Sigmoid colon (tissue), 6 donors: ENCODE measurements at regions not wholly inside any gene's neighbourhood (a gene's known extent, or its start where the extent isn't known, plus 50 kb on each side); places are given as distances from the start of the nearest gene placed in this dataset.

ENCODE experiments used
- DNase-seq: peaks from one replicate; pipeline ENCODE4 v3.0.0-alpha.2; 2019
- H3K27ac ChIP-seq, 4 donors: fragments of 200-600 bp; sonication (generic); one replicate each; pipeline ENCODE4 v1.5.1; 2016 to 2019; ENCODE audit warnings: mild to moderate bottlenecking in 1 of 4
- H3K27me3 ChIP-seq, 3 donors: fragments of 200-600 bp; sonication (generic); one replicate each; pipeline ENCODE4 v1.5.1; 2019; ENCODE audit warnings: mild to moderate bottlenecking in 1 of 3
- H3K36me3 ChIP-seq, 4 donors: fragments of 200-600 bp; sonication (generic); one replicate each; pipeline ENCODE4 v1.5.1; 2016 to 2019
- H3K4me1 ChIP-seq, 4 donors: fragments of 200-600 bp; sonication (generic); one replicate each; pipeline ENCODE4 v1.5.1; 2017 to 2019
- H3K4me3 ChIP-seq, 4 donors: fragments of 200-600 bp; sonication (generic); one replicate each; pipeline ENCODE4 v1.5.1; 2017 to 2019; ENCODE audit warnings: mild to moderate bottlenecking in 2 of 4, moderate library complexity in 1 of 4
- H3K9me3 ChIP-seq, 4 donors: fragments of 200-600 bp in 3 of 4; sonication (generic) in 3 of 4; one replicate each; pipeline versions ENCODE4 v1.5.1 to v1.6.1; 2013 to 2019
- CTCF ChIP-seq, 4 experiments: fragments of 450-650 bp in 3 of 4; fragments of 200-600 bp in 1 of 4; IDR thresholded peaks; one replicate each; pipeline ENCODE4 v1.5.1; 2016 to 2019; ENCODE audit warnings: antibody characterized with exemption in 4 of 4, mild to moderate bottlenecking in 3 of 4, moderate library complexity in 2 of 4
- EP300 ChIP-seq, 4 donors: sonication (generic); formaldehyde crosslinking; IDR thresholded peaks; one replicate each; pipeline ENCODE4 v1.6.1; 2017; ENCODE audit warnings: antibody characterized with exemption in 4 of 4
- POLR2A ChIP-seq, 2 donors: fragments of 450-650 bp; IDR thresholded peaks; one replicate each; pipeline ENCODE4 v1.6.1; 2016; ENCODE audit warnings: antibody characterized with exemption in 2 of 2, mild to moderate bottlenecking in 2 of 2, moderate library complexity in 2 of 2
- POLR2AphosphoS5 ChIP-seq, 4 donors: sonication (generic); formaldehyde crosslinking; IDR thresholded peaks; one replicate each; pipeline ENCODE4 v1.6.1; 2017; ENCODE audit warnings: antibody characterized with exemption in 4 of 4
- WGBS, 2 donors: extraction: QIAGEN DNeasy Blood & Tissue Kit; methylation state at CpG; one replicate each; pipeline ENCODE4 v1.1.7; 2013; 5-methylcytosine and 5-hydroxymethylcytosine counted together
- intact Hi-C: fragments of 100-400 bp; cut with DNase I; formaldehyde crosslinking; loops from one replicate; pipeline ENCODE4 v1.15.1; 2023
- donor health status: healthy with polysubstance abuse.
- donor health status: healthy.

GRCh38 chr1:56188855-56189254, 390.5 kb downstream of the PLPP3 start:
- H3K36me3 ChIP-seq = no peaks in the 10 kb centered on the region
- H3K9me3 ChIP-seq = no peaks in the 10 kb centered on the region
- peaks cover 0 to 11% (median 4%) of the 10 kb centered on the region in 4 donors for H3K4me1 ChIP-seq
- no peak for TF ChIP-seq CTCF (IDR thresholded peaks at IDR 0.05)
- TF ChIP-seq POLR2A (IDR thresholded peaks at IDR 0.05) = no peak
- TF ChIP-seq POLR2AphosphoS5 (IDR thresholded peaks at IDR 0.05) = no peak
- no peak for TF ChIP-seq EP300 (IDR thresholded peaks at IDR 0.05)
- H3K27ac ChIP-seq = no peak overlapping the region
- 61 to 80% methylated on average over 3 of the region's 3 CpGs for WGBS, 2 donors
- H3K4me3 ChIP-seq = no peak overlapping the region
- DNase-seq = no peak
- intact Hi-C loops = loop anchor here (10.0 kb wide), 1 partner anchor 386 kb away; the partner anchor contains the start of gene PLPP3
- H3K27me3 ChIP-seq = no peaks in the 10 kb centered on the region

GRCh38 chr1:56188221-56188620, 391.1 kb downstream of the PLPP3 start:
- H3K4me3 ChIP-seq = no peak overlapping the region
- intact Hi-C loops = loop anchor here (10.0 kb wide), 1 partner anchor 387 kb away; the partner anchor contains the start of gene PLPP3
- H3K27ac ChIP-seq = no peak overlapping the region
- TF ChIP-seq CTCF (IDR thresholded peaks at IDR 0.05) (no peak), POLR2AphosphoS5 (IDR thresholded peaks at IDR 0.05) (peak in 2 of 4 donors; percentile 26 to 37)
- peaks cover 0 to 11% (median 4%) of the 10 kb centered on the region in 4 donors for H3K4me1 ChIP-seq
- no peaks in the 10 kb centered on the region for H3K9me3 ChIP-seq
- 75 to 84% methylated on average over 3 of the region's 3 CpGs for WGBS, 2 donors
- no peak for DNase-seq
- H3K27me3 ChIP-seq = no peaks in the 10 kb centered on the region
- H3K36me3 ChIP-seq = no peaks in the 10 kb centered on the region

- Histone ChIP-seq H3K27ac (no peak overlapping the region), H3K4me1 (peaks cover 0 to 11% (median 4%) of the 10 kb centered on the region in 4 donors), H3K4me3 (no peak overlapping the region), H3K36me3 (no peaks in the 10 kb centered on the region), H3K27me3 (no peaks in the 10 kb centered on the region), H3K9me3 (no peaks in the 10 kb centered on the region)
- DNase-seq = no peak
- intact Hi-C loops = loop anchor here (10.0 kb wide), 1 partner anchor 387 kb away; the partner anchor contains the start of gene PLPP3
- 78 to 81% methylated on average over 1 of the region's 1 CpG for WGBS, 2 donors
- no peak for TF ChIP-seq EP300 (IDR thresholded peaks at IDR 0.05)
- TF ChIP-seq POLR2A (IDR thresholded peaks at IDR 0.05) = no peak
- TF ChIP-seq POLR2AphosphoS5 (IDR thresholded peaks at IDR 0.05) = no peak
- TF ChIP-seq CTCF (IDR thresholded peaks at IDR 0.05) = no peak
Observed at GRCh38 chr1:56187405-56187804, 392.0 kb downstream of the PLPP3 start.

GRCh38 chr1:56185493-56185892, 393.9 kb downstream of the PLPP3 start:
- intact Hi-C loops = loop anchor here (10.0 kb wide), 1 partner anchor 389 kb away; the partner anchor contains the start of gene PLPP3
- no peaks in the 10 kb centered on the region for H3K9me3 ChIP-seq
- no peak overlapping the region for H3K27ac ChIP-seq
- TF ChIP-seq CTCF (IDR thresholded peaks at IDR 0.05) = no peak
- TF ChIP-seq POLR2A (IDR thresholded peaks at IDR 0.05) = no peak
- TF ChIP-seq POLR2AphosphoS5 (IDR thresholded peaks at IDR 0.05) = no peak
- no peak for TF ChIP-seq EP300 (IDR thresholded peaks at IDR 0.05)
- no peak for DNase-seq
- H3K4me1 ChIP-seq = peaks cover 0 to 17% (median 11%) of the 10 kb centered on the region in 4 donors
- H3K27me3 ChIP-seq = no peaks in the 10 kb centered on the region
- H3K36me3 ChIP-seq = no peaks in the 10 kb centered on the region
- H3K4me3 ChIP-seq = no peak overlapping the region
- 81 to 87% methylated on average over 2 of the region's 2 CpGs for WGBS, 2 donors

GRCh38 chr1:56183151-56183550, 396.2 kb downstream of the PLPP3 start:
- Histone ChIP-seq H3K27ac (no peak overlapping the region), H3K9me3 (no peaks in the 10 kb centered on the region), H3K27me3 (no peaks in the 10 kb centered on the region), H3K4me1 (peaks cover 0 to 17% (median 8%) of the 10 kb centered on the region in 4 donors), H3K4me3 (no peak overlapping the region), H3K36me3 (no peaks in the 10 kb centered on the region)
- no peak for DNase-seq
- no peak for TF ChIP-seq EP300 (IDR thresholded peaks at IDR 0.05)
- TF ChIP-seq CTCF (IDR thresholded peaks at IDR 0.05) = no peak
- no peak for TF ChIP-seq POLR2A (IDR thresholded peaks at IDR 0.05)
- TF ChIP-seq POLR2AphosphoS5 (IDR thresholded peaks at IDR 0.05) = no peak
- intact Hi-C loops = loop anchor here (10.0 kb wide), 1 partner anchor 392 kb away; the partner anchor contains the start of gene PLPP3
- 92 to 94% methylated on average over 2 of the region's 2 CpGs for WGBS, 2 donors
